ENCODE measurements at regions not wholly inside any gene's neighbourhood (a gene's known extent, or its start where the extent isn't known, plus 50 kb on each side); places are given as distances from the start of the nearest gene placed in this dataset.

GRCh38 chr16:51305337-51305736 lies 154.3 kb upstream of the SALL1 start:
- TF ChIP-seq TAF1 (IDR thresholded peaks at IDR 0.05; ENCODE audit: borderline replicate concordance, low read depth, low read length) = no peak
- no peak for TF ChIP-seq POLR2AphosphoS5 (IDR thresholded peaks at IDR 0.05; ENCODE audit: low read depth, low read length)

All from GM12892 (cell line).